ENCODE measurements at regions not wholly inside any gene's neighbourhood (a gene's known extent, or its start where the extent isn't known, plus 50 kb on each side); places are given as distances from the start of the nearest gene placed in this dataset.

GRCh38 chr1:102174259-102174863 is 177.6 kb upstream of the OLFM3 start:
- peak; percentile 82 for TF ChIP-seq CTCF (IDR thresholded peaks at IDR 0.05)
- no peak for TF ChIP-seq ZFX (IDR thresholded peaks at IDR 0.05; ENCODE audit: borderline replicate concordance)

All from 22Rv1 (cell line).